SK-N-MC (cell line): ENCODE measurements at regions not wholly inside any gene's neighbourhood (a gene's known extent, or its start where the extent isn't known, plus 50 kb on each side); places are given as distances from the start of the nearest gene placed in this dataset.

Experiments
- EZH2 ChIP-seq: fragments of 200-600 bp; sonication (generic); IDR thresholded peaks from one replicate; pipeline ENCODE4 v1.6.1; 2017; ENCODE audit warnings: antibody characterized with exemption
- FOXP2 ChIP-seq: optimal IDR thresholded peaks from 2 replicates; pipeline ENCODE3; 2011; ENCODE audit warnings: mild to moderate bottlenecking, moderate library complexity; ENCODE audit not compliant: insufficient read depth; ENCODE audit errors: extremely low read length, control extremely low read depth
- POLR2AphosphoS5 ChIP-seq: IDR thresholded peaks from 2 replicates; pipeline ENCODE4 v1.6.1; 2012; ENCODE audit warnings: mild to moderate bottlenecking, low read depth, low read length, borderline replicate concordance

- TF ChIP-seq POLR2AphosphoS5 (no peak), EZH2 (no peak), FOXP2 (no peak)
These were observed 136.1 kb upstream of the LIPC start for GRCh38 chr15:58295637-58296215.
